Kasumi-1 (cell line): ENCODE measurements at regions not wholly inside any gene's neighbourhood (a gene's known extent, or its start where the extent isn't known, plus 50 kb on each side); places are given as distances from the start of the nearest gene placed in this dataset.
"Not testable (repeated sequence)": the region's sequence is repeated elsewhere in the genome, so short reads cannot be mapped to it uniquely, and the experiment has no call there.

Source experiments
- DNase-seq, 2 experiments: peaks; one replicate each; lab custom pipeline; 2025; lab: John Stamatoyannopoulos, UW

- DNase-seq: no peak
Measured at GRCh38 chr7:55261386-55261770, 103.8 kb upstream of the LANCL2 start.

DNA sequence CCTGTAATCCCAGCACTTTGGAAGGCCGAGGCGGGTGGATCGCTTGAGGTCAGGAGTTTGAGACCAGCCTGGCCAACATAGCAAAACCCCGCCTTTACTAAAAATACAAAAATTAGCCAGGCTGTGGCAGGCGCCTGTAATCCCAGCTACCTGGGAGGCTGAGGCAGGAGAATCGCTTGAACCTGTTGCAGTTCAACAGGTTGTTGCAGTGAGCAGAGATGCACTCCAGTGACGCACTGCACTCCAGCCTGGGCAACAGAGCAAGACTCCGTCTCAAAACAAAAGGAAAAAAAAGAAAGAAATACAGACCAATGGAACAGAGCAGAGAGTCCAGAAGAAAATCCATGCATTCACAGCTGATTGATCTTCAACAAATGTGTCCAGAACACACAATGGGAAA, 99.8 kb upstream of the LANCL2 start:
- not testable (repeated sequence) for DNase-seq

DNA sequence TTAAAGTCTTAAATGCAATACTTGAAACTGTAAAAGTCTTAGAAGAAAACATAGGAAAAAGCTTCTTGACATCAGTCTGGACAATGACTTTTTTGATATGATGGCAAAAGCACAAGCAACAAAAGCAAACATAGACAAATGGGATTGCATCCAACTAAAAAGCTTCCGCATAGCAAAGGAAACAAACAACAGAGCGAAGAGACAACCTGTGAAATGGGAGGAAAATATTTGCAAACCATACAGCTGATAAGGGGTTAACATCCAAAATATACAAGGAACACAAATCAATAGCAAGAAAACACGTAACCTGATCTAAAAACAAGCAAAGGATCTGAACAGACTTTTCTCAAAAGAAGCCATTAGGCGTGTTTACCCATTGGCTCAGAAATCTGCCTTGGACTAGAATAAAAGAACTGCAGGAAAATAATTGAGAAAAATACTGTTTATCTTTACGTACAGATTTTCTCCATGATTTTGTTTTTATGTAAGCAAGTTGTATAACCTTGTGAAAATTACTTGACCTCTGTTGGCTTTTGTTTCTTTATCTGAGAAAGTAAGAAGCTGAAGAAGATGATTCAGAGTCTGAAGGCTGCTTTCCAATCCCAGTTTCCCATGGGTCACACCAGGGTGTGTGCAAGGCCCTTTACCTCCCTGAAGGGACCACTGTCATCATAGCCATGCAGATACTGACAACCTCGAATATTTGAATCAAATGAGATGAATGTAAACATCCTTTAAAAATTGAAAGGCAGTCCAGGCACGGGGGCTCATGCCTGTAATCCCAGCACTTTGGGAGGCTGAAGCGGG, 99.1 kb upstream of the LANCL2 start:
- DNase-seq: no peak

GRCh38 chr7:55271069-55271626, 94.0 kb upstream of the LANCL2 start:
- DNase-seq: no peak

GRCh38 chr7:55271661-55272060, 93.5 kb upstream of the LANCL2 start:
- DNase-seq: no peak

DNA sequence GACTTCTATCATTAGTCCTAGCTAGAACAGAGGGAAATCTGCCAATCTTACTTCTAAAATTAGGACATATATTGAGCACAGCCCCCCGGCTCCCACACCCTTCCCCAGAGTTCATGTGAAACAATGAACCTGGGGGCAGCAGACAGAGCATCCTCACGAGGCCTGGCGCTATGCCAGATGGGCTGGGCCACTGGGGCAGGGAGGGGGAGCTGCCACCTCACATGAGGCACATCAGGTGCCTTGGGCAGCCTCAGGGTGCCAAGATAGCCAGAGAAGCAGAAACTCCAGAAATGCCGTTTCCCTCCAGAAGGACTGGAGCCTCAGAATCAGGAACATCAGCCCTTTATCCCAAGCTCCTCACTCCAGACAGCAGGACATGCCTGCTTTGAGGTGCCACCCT, 92.8 kb upstream of the LANCL2 start:
- no peak for DNase-seq

DNA sequence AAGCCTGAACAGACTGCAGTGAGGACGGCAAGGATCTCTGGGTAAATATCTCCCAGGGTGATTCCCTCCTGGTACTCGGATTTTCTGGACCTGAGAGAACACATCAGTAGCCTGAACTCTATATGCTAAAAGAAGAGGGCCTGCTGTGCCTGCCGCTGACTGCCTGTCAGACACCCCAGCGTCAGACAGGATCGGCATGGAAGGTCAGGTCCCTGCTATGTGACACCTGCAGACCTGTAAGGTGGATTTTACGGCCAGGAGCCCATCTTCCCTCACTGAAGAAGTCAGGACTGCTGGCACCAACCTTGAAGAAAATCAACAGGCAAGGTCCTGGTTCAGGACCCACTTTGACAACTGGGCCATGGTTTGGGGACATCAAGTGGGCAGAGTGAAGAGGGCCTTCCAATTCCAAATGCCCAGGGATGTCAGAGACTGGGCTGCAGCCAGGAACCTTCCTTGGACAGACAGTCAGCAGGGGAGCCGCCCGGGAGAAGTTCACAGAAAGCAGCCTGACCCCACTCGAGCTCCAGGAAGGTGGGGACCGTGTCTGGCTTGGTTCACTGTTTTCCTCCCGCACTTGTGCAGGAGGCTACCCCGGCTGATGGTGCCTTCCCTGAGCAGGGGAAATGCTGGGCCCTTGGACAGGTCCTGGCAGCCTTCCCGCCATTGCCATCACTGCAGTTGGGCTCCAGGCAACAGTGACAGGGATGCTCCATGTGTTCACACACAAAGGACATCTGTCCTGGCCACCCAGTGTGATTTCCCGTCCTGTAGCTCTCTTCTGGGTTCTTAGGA, 91.8 kb upstream of the LANCL2 start:
- no peak for DNase-seq

- no peak for DNase-seq
Measured at GRCh38 chr7:55274156-55274555, 91.0 kb upstream of the LANCL2 start.

GRCh38 chr7:55275291-55276200, 89.6 kb upstream of the LANCL2 start:
- no peak for DNase-seq

GRCh38 chr7:55276572-55277295, 88.4 kb upstream of the LANCL2 start:
- no peak for DNase-seq

DNA sequence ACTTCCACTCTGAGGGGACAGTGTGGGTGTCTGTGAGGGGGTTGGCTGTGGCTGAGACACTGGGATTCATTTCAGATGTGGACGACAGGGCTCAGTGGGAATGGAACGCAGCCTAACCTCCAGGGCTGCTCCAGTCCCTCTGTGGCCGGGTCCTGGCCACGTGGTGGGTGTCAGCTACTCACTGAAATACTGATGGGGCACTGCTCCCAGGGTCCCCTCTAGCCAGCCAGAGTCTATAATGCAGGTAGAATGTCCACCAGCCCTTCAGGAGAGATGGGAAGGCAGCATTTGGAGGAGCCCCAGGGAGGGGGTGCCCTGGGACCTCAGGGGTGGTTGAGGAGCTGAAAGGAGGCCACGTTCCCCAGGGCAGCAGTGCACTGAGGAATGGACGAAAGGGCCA, 87.2 kb upstream of the LANCL2 start:
- no peak for DNase-seq

GRCh38 chr7:55278321-55278720, 86.8 kb upstream of the LANCL2 start:
- DNase-seq: no peak

DNA sequence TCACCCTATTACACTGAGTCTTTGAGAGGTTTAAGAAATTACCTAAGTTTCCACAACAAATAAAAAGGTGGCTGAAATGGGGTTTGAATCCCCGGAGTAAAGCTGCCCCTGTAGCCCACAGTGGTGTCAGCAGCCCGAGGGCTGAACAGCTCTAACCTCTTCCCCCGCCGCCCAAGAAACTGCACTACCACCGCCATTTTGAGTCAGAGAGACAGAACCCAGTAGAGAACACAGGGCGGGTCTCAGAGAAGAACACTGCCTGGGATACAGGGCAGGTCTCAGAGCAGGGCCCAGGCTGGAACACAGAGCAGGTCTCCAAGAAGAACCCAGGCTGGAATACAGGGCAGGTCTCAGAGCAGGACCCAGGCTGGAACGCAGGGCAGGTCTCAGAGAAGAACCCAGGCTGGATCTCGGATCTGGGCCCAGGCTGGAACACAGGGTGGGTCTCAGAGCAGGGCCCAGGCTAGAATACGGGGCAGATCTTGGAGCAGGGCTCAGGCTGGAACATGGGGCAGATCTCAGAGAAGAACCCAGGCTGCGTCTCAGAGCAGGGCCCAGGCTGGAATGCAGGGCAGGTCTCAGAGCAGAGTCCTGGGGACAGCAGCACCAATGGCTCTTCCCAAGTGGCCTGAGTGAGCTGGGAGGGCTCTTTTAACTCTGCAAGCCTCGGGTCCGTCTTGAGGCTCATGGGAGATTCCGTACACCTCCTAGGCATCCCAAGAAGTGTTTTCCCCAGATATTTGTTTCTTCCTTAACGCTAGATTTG, 85.9 kb upstream of the LANCL2 start:
- no peak for DNase-seq

DNA sequence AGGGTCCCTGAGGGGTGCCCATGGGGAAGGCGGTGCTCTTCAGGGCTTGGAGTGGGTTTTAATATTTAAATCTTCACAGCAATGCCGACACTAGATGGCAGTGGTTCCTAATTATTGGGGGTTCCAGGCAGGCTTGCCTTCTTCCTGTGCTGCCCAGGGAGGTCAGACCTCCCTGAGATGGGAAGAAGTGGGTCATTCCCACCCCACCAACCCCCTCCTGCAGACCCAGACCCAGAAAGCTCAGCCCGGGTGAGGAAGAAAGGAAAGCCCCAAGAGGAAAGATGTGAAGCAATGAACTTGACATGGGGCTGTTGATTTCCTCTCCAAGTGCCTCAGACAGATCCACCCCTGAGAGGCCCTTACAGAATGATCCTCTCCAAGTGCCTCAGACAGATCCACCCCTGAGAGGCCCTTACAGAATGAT, 85.1 kb upstream of the LANCL2 start:
- DNase-seq: peak; percentile 67 to 80

GRCh38 chr7:55285665-55286064, 79.5 kb upstream of the LANCL2 start:
- no peak for DNase-seq

DNA sequence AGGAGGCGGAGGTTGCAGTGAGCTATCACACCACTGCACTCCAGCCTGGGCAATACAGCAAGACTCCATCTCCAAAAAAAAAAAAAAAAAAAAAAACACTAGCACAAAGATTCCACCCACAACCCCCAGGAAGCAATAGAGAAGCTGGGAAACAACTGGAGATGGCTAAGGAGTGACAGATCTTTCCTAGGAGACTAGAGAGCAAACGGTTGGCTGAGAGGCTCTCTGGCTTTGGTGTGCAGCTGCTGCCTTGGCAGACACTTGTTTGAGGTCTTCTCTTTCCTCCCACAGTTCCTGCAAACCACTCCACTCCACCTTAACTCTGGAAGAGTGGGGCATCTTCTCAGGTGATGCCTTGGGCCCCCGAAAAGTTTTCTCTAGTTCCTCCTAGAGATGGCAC, 78.5 kb upstream of the LANCL2 start:
- DNase-seq: no peak

- no peak for DNase-seq
Measured at GRCh38 chr7:55288070-55288824, 76.9 kb upstream of the LANCL2 start.

GRCh38 chr7:55296070-55296469, 69.1 kb upstream of the LANCL2 start:
- DNase-seq: no peak

GRCh38 chr7:55299273-55299967, 65.7 kb upstream of the LANCL2 start:
- no peak for DNase-seq
